Gastrocnemius medialis (tissue), 4 donors: ENCODE measurements at regions not wholly inside any gene's neighbourhood (a gene's known extent, or its start where the extent isn't known, plus 50 kb on each side); places are given as distances from the start of the nearest gene placed in this dataset.

Experiments
- POLR2A ChIP-seq, 2 donors: fragments of 450-650 bp; IDR thresholded peaks; one replicate each; pipeline ENCODE4 v1.6.1; 2017; ENCODE audit warnings: antibody characterized with exemption in 2 of 2, mild to moderate bottlenecking in 2 of 2, moderate library complexity in 2 of 2
- TF ChIP-seq, protein P1 (sequence below), 5 experiments: fragments of 450-650 bp in 3 of 5; fragments of 200-600 bp in 2 of 5; sonication (generic) in 2 of 5; IDR thresholded peaks in 4 of 5; conservative IDR thresholded peaks in 1 of 5; 1 replicate in 4 of 5; 2 replicates in 1 of 5; pipeline ENCODE4 v1.5.1; 2016 to 2019; ENCODE audit warnings: antibody characterized with exemption in 5 of 5, mild to moderate bottlenecking in 3 of 5, moderate library complexity in 3 of 5

DNA sequence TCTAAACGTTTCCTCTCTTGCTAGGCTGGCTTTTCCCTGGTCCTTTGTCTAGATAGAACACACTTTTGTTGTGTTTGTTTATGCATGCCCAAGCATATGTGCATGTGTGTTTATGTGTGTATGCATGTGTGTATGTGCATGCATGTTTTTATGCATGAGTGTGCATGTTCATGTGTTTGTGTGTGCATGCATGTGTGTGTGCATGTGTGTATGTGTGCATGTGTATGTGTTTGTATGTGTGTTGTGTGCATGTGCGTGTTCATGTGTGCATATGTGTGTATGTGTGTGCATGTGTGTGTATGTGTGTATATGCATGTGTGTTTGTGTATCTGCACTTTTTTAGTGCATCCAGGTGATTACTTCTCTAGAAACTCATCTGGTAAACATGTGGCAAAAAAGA, 558.0 kb downstream of the GALR1 start:
- TF ChIP-seq, protein P1, sequence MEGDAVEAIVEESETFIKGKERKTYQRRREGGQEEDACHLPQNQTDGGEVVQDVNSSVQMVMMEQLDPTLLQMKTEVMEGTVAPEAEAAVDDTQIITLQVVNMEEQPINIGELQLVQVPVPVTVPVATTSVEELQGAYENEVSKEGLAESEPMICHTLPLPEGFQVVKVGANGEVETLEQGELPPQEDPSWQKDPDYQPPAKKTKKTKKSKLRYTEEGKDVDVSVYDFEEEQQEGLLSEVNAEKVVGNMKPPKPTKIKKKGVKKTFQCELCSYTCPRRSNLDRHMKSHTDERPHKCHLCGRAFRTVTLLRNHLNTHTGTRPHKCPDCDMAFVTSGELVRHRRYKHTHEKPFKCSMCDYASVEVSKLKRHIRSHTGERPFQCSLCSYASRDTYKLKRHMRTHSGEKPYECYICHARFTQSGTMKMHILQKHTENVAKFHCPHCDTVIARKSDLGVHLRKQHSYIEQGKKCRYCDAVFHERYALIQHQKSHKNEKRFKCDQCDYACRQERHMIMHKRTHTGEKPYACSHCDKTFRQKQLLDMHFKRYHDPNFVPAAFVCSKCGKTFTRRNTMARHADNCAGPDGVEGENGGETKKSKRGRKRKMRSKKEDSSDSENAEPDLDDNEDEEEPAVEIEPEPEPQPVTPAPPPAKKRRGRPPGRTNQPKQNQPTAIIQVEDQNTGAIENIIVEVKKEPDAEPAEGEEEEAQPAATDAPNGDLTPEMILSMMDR (IDR thresholded peaks at IDR 0.05 in 4 of 5, conservative IDR thresholded peaks at IDR 0.05 in 1 of 5) = no peak
- no peak for TF ChIP-seq POLR2A (IDR thresholded peaks at IDR 0.05)
